ENCODE measurements at regions not wholly inside any gene's neighbourhood (a gene's known extent, or its start where the extent isn't known, plus 50 kb on each side); places are given as distances from the start of the nearest gene placed in this dataset.

- TF ChIP-seq BACH1 (IDR thresholded peaks at IDR 0.05; ENCODE audit: low read length) (no peak), SP4 (IDR thresholded peaks at IDR 0.05; ENCODE audit: low read length) (no peak), RBBP5 (IDR thresholded peaks at IDR 0.05; ENCODE audit: borderline replicate concordance, low read depth, low read length) (no peak), CEBPB (IDR thresholded peaks at IDR 0.05; ENCODE audit: low read depth, low read length) (no peak)
- H3K18ac ChIP-seq (ENCODE audit: extremely low read depth, low read length) = no peak overlapping the region
- no peak overlapping the region for H2BK120ac ChIP-seq (replicated peaks; ENCODE audit: low read depth, low read length)
- H4K8ac ChIP-seq (ENCODE audit: extremely low read depth, insufficient read depth, low read length) = no peak overlapping the region
- no peak overlapping the region for H4K5ac ChIP-seq (ENCODE audit: insufficient read length, low read depth, low read length)
- no peak overlapping the region for H3K23ac ChIP-seq (ENCODE audit: insufficient read length)
- no peak overlapping the region for H3K4me2 ChIP-seq (ENCODE audit: insufficient read depth in 1 of 2, low read depth in 2 of 2, low read length in 2 of 2)
- ChIA-PET POLR2A (ENCODE audit: partially characterized antibody) (interaction anchor here (0.6 kb wide), 1 partner anchor 37 kb away, joined by 3 read pairs; no protein-coding TSS in a partner anchor), CTCF (ENCODE audit: partially characterized antibody) (no interaction called here)
- H4K20me1 ChIP-seq (replicated peaks in 1 of 2; ENCODE audit: control insufficient read depth in 1 of 2, insufficient read depth in 2 of 2, low read length in 2 of 2) = no peaks in the 10 kb centered on the region
- H3K79me1 ChIP-seq (ENCODE audit: low read depth, low read length) = no peaks in the 10 kb centered on the region
- no peak overlapping the region for H3K4me3 ChIP-seq (ENCODE audit: extremely low read depth in 1 of 4, insufficient read depth in 2 of 4, low read depth in 3 of 4, low read length in 4 of 4)
- FAIRE-seq (no peak), DNase-seq (ENCODE audit: low read depth in 1 of 2, low spot score in 2 of 2) (no peak)
- H3K23me2 ChIP-seq (ENCODE audit: low read depth, low read length) = no peaks in the 10 kb centered on the region
- H3K27me3 ChIP-seq (replicated peaks in 1 of 4; ENCODE audit: control insufficient read depth in 3 of 4, extremely low read depth in 1 of 4, insufficient read depth in 3 of 4, low read length in 3 of 4) = no peaks in the 10 kb centered on the region
- H3K36me3 ChIP-seq (ENCODE audit: control insufficient read depth in 2 of 4, insufficient read depth in 4 of 4, low read length in 3 of 4) = no peaks in the 10 kb centered on the region
- no peaks in the 10 kb centered on the region for H3K9me3 ChIP-seq (ENCODE audit: insufficient read depth in 2 of 2, low read depth in 1 of 2, low read length in 1 of 2)
- no peaks in the 10 kb centered on the region for H3K4me1 ChIP-seq (replicated peaks in 1 of 4; ENCODE audit: control insufficient read depth in 3 of 4, insufficient read depth in 4 of 4, low read length in 3 of 4)
- H3K9ac ChIP-seq (replicated peaks in 1 of 4; ENCODE audit: extremely low read depth in 1 of 4, low read depth in 3 of 4, low read length in 3 of 4) = no peak overlapping the region
- no peak overlapping the region for H3K27ac ChIP-seq (ENCODE audit: low read depth, low read length)
- H2BK20ac ChIP-seq (ENCODE audit: low read length) = no peak overlapping the region
- no peak overlapping the region for H3K4ac ChIP-seq (replicated peaks; ENCODE audit: insufficient read length, low read depth, low read length)
- H4K91ac ChIP-seq (replicated peaks; ENCODE audit: insufficient read length, low read length) = no peak overlapping the region
- no peak overlapping the region for H2BK5ac ChIP-seq (ENCODE audit: low read depth, low read length)
- no peaks in the 10 kb centered on the region for H3K79me2 ChIP-seq (ENCODE audit: control insufficient read depth in 1 of 2, insufficient read depth in 2 of 2, low read length in 2 of 2)
- no peak overlapping the region for H2AK5ac ChIP-seq (ENCODE audit: low read depth, low read length)
- H2BK12ac ChIP-seq (ENCODE audit: low read depth, low read length) = no peak overlapping the region
- no peak overlapping the region for H3K56ac ChIP-seq (replicated peaks; ENCODE audit: insufficient read length, low read depth, low read length)
- H2BK15ac ChIP-seq (ENCODE audit: low read length) = no peak overlapping the region
- WGBS, 2 experiments (ENCODE audit: extremely low coverage in 1 of 2, insufficient coverage in 1 of 2, insufficient read length in 1 of 2, insufficient replicate concordance in 2 of 2, low coverage in 1 of 2, low lambda C conversion rate in 2 of 2, missing lambda C conversion rate in 1 of 2) = 81% methylated on average over 1 of the region's 1 CpG; no CpG with 5 or more reads in 1 of the 2 experiments
- no peak overlapping the region for H2AFZ ChIP-seq (ENCODE audit: low read length)
- no peak overlapping the region for H3K14ac ChIP-seq (ENCODE audit: insufficient read length)
Measured at GRCh38 chr3:27567251-27567650, 83.1 kb upstream of the SLC4A7 start.

Measured in H1 (cell line).